Suprapubic skin (tissue), 4 donors: ENCODE measurements at regions not wholly inside any gene's neighbourhood (a gene's known extent, or its start where the extent isn't known, plus 50 kb on each side); places are given as distances from the start of the nearest gene placed in this dataset.

Source experiments
- DNase-seq, 2 donors: peaks; one replicate each; pipeline ENCODE4 v3.0.0-alpha.2; 2019; ENCODE audit warnings: low spot score in 2 of 2
- H3K27ac ChIP-seq: fragments of 200-600 bp; sonication (generic); one replicate; pipeline ENCODE4 v1.5.1; 2019
- H3K27me3 ChIP-seq: fragments of 200-600 bp; sonication (generic); one replicate; pipeline ENCODE4 v1.5.1; 2019
- H3K36me3 ChIP-seq: fragments of 200-600 bp; sonication (generic); one replicate; pipeline ENCODE4 v1.5.1; 2019
- H3K4me1 ChIP-seq: fragments of 200-600 bp; sonication (generic); one replicate; pipeline ENCODE4 v1.5.1; 2019
- H3K4me3 ChIP-seq: fragments of 200-600 bp; sonication (generic); one replicate; pipeline ENCODE4 v1.5.1; 2019; ENCODE audit warnings: mild to moderate bottlenecking
- H3K9me3 ChIP-seq: fragments of 200-600 bp; sonication (generic); one replicate; pipeline ENCODE4 v1.5.1; 2019
- EP300 ChIP-seq: sonication (generic); formaldehyde crosslinking; IDR thresholded peaks from one replicate; pipeline ENCODE4 v1.6.1; 2017; ENCODE audit warnings: antibody characterized with exemption
- POLR2A ChIP-seq, 2 donors: fragments of 450-650 bp; IDR thresholded peaks; one replicate each; pipeline ENCODE4 v1.6.1; 2017; ENCODE audit warnings: antibody characterized with exemption in 2 of 2, mild to moderate bottlenecking in 2 of 2, moderate library complexity in 2 of 2
- POLR2AphosphoS5 ChIP-seq, 3 donors: sonication (generic); formaldehyde crosslinking; IDR thresholded peaks; one replicate each; pipeline ENCODE4 v1.6.1; 2017; ENCODE audit warnings: antibody characterized with exemption in 3 of 3
- WGBS: methylation state at CpG from one replicate; pipeline ENCODE4 v1.1.5; 2018; 5-methylcytosine and 5-hydroxymethylcytosine counted together
- TF ChIP-seq, protein P1 (sequence below), 2 donors: fragments of 200-600 bp in 1 of 2; fragments of 450-650 bp in 1 of 2; sonication (generic) in 1 of 2; IDR thresholded peaks; one replicate each; pipeline ENCODE4 v1.5.1; 2016 to 2019; ENCODE audit warnings: antibody characterized with exemption in 2 of 2, mild to moderate bottlenecking in 1 of 2, moderate library complexity in 1 of 2

GRCh38 chr5:133688391-133688790 is 76.0 kb upstream of the FSTL4 start:
- no peak for DNase-seq
- no peak overlapping the region for H3K27ac ChIP-seq
- H3K9me3 ChIP-seq = no peaks in the 10 kb centered on the region
- peaks cover 4% of the 10 kb centered on the region for H3K4me1 ChIP-seq
- TF ChIP-seq EP300 (no peak), POLR2AphosphoS5 (IDR thresholded peaks at IDR 0.05) (no peak), POLR2A (IDR thresholded peaks at IDR 0.05) (no peak)
- TF ChIP-seq, protein P1, sequence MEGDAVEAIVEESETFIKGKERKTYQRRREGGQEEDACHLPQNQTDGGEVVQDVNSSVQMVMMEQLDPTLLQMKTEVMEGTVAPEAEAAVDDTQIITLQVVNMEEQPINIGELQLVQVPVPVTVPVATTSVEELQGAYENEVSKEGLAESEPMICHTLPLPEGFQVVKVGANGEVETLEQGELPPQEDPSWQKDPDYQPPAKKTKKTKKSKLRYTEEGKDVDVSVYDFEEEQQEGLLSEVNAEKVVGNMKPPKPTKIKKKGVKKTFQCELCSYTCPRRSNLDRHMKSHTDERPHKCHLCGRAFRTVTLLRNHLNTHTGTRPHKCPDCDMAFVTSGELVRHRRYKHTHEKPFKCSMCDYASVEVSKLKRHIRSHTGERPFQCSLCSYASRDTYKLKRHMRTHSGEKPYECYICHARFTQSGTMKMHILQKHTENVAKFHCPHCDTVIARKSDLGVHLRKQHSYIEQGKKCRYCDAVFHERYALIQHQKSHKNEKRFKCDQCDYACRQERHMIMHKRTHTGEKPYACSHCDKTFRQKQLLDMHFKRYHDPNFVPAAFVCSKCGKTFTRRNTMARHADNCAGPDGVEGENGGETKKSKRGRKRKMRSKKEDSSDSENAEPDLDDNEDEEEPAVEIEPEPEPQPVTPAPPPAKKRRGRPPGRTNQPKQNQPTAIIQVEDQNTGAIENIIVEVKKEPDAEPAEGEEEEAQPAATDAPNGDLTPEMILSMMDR (IDR thresholded peaks at IDR 0.05) = no peak
- H3K4me3 ChIP-seq = no peak overlapping the region
- peaks cover 19% of the 10 kb centered on the region for H3K27me3 ChIP-seq
- WGBS = 81% methylated on average over 5 of the region's 5 CpGs
- H3K36me3 ChIP-seq = no peaks in the 10 kb centered on the region

- no peak overlapping the region for H3K27ac ChIP-seq
- DNase-seq = no peak
- TF ChIP-seq POLR2A (IDR thresholded peaks at IDR 0.05) (no peak), EP300 (no peak), POLR2AphosphoS5 (IDR thresholded peaks at IDR 0.05) (no peak)
- TF ChIP-seq, protein P1 (IDR thresholded peaks at IDR 0.05) = no peak
- H3K4me3 ChIP-seq = no peak overlapping the region
- 35% methylated on average over 10 of the region's 11 CpGs for WGBS
- no peaks in the 10 kb centered on the region for H3K36me3 ChIP-seq
- no peaks in the 10 kb centered on the region for H3K9me3 ChIP-seq
- peaks cover 19% of the 10 kb centered on the region for H3K27me3 ChIP-seq
- H3K4me1 ChIP-seq = peaks cover 4% of the 10 kb centered on the region
These were observed 75.1 kb upstream of the FSTL4 start for GRCh38 chr5:133687212-133688061.

DNA sequence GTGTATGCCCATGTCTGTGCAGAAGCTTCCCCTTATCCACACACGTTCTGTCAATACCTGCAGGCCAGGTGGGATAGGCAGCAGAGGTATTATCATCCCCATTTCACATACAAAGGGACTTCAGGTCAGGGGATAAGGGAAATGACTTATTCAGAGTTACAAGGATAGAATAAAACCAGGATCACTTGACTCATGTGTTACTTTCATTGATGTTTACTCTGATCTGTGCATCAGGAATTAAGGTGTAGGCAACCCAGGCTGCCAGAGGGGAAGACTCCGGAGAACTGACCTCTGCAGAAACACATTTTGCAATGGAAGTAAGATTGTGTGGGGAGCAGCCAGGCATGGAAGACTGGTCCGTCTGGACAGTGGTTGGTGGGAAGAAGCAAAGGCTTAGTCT is 74.2 kb upstream of the FSTL4 start:
- no peak for TF ChIP-seq POLR2A (IDR thresholded peaks at IDR 0.05)
- TF ChIP-seq EP300 = no peak
- TF ChIP-seq, protein P1 (IDR thresholded peaks at IDR 0.05) = no peak
- no peak for TF ChIP-seq POLR2AphosphoS5 (IDR thresholded peaks at IDR 0.05)

GRCh38 chr5:133685402-133686018 is 73.2 kb upstream of the FSTL4 start:
- Histone ChIP-seq H3K36me3 (no peaks in the 10 kb centered on the region), H3K27me3 (peaks cover 15% of the 10 kb centered on the region), H3K9me3 (no peaks in the 10 kb centered on the region), H3K4me1 (peaks cover 4% of the 10 kb centered on the region), H3K4me3 (no peak overlapping the region), H3K27ac (no peak overlapping the region)
- WGBS = 60% methylated on average over 8 of the region's 8 CpGs
- DNase-seq = peak in 1 of 2 donors; percentile 25
- TF ChIP-seq POLR2AphosphoS5 (IDR thresholded peaks at IDR 0.05) (no peak), EP300 (no peak), POLR2A (IDR thresholded peaks at IDR 0.05) (no peak)
- TF ChIP-seq, protein P1 (IDR thresholded peaks at IDR 0.05) = no peak

More for the DNA sequence above, 74.2 kb upstream of the FSTL4 start:
- Histone ChIP-seq H3K9me3 (no peaks in the 10 kb centered on the region), H3K4me3 (no peak overlapping the region), H3K4me1 (peaks cover 4% of the 10 kb centered on the region), H3K27ac (no peak overlapping the region), H3K27me3 (peaks cover 18% of the 10 kb centered on the region), H3K36me3 (no peaks in the 10 kb centered on the region)
- 75% methylated on average over 3 of the region's 3 CpGs for WGBS
- DNase-seq = peak in 1 of 2 donors; percentile 2
